DMS 273 (cell line): ENCODE measurements at regions not wholly inside any gene's neighbourhood (a gene's known extent, or its start where the extent isn't known, plus 50 kb on each side); places are given as distances from the start of the nearest gene placed in this dataset.
A peak's percentile ranks its signal among the peaks of the same experiment; 100 is the strongest.

ENCODE experiments used
- DNase-seq: peaks from one replicate; lab custom pipeline; 2025; ENCODE audit not compliant: unreplicated experiment; lab: John Stamatoyannopoulos, UW

DNA sequence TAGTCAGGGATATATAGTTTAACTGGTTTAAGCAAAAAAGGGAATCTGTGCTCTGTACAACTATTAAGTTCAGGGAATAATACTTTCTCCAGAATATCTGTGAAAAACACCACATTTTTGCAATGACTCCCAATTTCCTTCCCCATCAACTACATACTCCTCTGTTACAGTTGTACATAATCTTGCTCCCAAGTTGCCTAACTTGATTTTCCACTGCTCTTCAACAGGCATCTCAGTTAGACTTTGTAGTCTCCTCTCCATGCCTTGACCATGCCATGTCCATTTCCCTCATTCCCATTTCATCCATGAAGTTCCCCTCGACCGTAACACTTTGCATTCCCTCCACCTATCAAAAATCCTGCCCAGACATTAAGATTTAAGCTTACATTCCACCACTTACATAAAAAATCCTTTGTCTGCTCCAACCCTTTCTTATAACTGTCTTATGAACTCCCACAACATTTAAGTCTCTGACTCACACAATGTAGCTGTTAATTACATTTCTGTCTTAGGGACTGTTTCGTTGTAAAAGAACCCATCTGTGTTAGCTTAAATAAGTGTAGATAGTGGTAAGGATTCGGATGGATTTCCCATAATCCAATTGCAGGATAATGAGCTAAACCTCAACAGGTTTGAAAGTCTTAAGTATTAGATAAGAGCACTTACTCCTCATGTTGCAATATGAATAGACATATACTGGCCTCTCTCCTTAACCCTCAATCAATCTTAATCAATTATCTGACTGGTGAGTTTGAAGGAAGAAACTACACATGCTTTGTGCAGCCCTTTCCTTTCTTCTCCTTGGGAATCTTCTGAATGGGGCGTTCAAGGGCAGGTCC lies 156.5 kb downstream of the PAWR start:
- DNase-seq: no peak

DNA sequence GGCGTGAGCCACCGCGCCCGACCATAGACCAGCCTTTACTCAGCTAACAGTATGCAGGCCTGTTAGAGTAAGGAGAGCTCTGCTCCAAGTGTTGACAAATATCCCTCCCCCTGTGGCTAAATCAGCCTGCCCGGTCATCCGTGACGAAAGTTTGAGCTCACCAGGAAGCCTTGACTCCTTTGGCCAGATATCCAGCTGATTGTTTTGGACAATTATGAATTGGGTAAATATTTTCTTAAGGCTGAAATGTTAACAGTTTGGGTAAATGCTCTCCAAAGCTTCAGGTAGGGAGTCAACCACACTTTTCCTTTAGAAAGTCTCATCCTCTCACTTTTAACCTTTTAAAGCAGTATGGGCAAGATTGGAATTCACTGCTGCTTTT lies 157.9 kb downstream of the PAWR start:
- no peak for DNase-seq

DNA sequence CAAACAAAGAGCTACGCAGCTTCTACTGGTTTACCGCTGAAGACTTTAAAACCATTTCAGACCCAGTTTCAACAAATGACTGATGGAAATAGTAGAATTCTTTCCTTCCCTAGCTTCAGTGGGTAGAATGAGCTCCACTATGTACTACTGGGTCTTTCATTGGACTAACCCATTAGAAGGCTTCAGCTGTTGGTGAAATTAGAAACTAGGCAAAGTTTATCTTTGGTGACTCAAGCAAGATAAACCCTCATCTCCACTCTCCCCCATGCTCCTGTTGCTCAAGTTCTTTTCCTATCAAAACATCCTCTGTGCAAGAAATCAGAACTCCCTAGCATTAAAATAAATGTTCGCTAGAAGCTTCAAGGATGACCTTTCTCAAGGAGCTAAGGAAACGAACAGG lies 159.2 kb downstream of the PAWR start:
- DNase-seq: no peak

DNA sequence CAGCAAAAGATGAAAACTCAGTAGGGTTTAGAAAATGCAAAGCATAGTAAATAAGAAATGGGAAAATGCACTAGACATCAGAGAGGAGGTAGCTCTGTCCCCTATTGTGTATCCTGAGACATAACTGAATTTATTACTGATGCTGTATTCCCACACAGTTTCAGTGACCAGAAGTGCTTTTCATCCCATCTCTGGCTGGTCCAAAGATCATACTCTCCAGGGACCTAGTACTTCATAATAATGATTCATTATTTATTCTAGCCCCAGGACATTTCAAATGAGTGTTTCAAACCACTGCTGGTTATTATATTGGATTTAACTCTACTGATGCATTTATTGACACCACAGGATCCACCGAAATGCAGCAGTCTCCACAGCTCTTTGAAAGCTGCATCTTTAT lies 163.3 kb downstream of the PAWR start:
- DNase-seq: no peak

DNA sequence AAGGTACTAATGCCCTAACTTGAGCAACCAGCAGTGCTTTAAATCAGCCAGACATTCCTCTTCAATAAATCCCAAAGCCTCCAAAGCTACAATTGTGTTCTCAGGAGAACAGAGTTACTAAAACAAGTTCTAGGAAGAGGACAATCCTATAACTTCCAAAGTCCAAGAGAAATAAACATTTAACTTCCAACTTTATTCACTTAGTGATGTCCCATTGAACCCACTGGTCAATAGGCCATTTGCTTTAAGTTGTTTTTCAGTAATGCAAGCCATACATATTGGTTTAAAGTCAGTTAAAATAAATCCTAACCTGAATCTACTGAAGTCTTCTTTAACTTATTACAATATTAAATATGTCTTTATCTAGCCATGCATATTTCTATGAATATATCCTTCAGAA lies 165.4 kb downstream of the PAWR start:
- no peak for DNase-seq

DNA sequence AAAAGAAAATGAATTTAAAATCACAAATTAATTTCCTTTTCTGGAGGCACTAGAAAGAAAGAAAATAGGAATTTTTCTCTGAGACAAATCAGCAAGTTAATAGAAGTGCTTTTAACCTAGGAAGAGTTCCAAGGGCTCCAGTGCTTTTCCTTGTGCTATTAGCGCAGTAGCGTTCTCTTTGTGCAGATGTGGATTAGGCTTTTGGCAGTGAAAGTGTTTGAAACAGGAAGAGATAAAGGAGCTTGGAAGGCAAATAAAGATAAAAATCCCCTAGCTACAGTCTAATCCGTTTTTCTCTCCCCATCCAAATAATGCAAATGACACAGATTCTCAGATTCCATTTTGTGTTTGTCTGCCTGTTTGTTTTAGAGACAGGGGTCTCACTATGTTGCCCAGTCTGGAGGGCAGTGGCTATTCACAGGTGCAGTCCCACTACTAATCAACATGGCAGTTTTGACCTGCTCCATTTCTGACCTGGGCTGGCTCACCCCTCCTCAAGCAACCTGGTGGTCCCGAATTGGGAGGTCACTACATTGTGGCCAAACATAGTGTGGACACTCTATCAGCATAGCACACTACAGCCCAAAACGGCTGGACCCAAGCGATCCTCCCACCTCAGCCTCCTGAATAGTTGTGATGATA lies 166.1 kb downstream of the PAWR start:
- DNase-seq: no peak

DNA sequence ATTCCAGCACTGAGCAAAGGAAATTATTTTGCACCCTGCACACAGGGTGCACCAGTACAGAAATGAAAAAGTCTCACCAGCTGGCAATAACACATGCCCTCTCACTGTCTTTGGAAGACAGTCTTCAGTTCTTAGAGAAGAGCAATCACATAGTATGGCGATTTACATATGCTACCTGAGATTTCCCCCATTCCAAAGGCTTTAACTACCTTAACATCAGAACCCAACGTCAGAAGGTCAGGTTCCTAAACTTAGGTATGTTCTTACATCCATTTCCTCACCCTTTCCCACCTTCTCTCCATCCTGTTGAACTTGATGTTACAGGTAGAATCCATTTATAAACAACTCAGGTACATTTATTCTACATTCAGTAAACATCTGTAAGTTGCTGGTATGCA lies 167.8 kb downstream of the PAWR start:
- no peak for DNase-seq

DNA sequence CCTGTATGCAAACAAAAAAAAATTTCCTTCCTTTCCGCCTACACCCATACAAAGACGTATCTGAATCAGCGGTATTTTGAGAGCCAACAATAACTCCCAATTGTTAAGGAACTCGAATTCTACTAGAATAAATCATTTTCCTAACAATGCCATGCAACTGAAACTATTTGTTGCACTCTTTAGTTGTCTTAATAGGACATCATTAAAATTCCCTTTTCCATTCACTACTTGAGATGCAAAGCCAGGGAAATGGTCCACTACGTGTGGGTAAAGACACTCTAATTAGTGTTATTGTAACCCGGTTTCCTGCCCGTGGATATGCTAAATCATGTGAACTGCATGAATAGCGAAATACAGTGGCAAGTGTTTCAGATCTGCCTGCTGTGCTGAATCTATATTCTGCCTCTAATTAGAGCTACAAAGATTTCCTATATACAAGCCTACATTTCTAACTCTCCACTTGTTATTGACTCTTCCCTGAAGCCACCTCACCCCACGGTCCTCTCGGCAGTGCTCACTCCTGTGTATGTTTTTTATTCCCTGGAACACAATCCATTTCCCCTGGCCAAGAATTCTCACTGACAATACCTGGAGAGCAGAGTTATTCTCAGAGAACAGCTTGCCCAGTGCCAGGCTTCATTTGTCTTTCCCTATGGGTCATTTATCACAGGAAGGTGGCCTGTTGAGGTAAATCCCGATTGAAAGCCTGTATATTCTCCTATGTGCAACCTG lies 168.3 kb downstream of the PAWR start:
- no peak for DNase-seq

DNA sequence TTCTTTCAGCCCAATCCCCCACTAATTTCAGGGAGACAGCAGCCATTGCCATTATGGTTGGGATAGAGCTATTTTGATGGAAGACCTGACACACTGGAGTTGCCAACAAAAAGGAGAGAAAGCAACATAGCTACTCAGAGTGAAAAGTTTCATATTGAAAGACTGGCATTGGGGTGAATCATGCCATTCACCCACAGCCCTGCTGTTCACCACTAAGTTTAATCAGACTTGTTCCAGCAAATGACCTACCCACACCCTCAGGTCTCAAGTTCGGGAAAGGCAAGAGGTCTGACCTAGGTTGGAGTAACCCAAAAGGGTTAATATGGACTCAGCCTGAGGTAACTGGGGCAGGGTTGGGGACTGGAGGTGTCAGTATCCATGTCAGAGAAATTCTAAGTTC lies 169.2 kb downstream of the PAWR start:
- no peak for DNase-seq

DNA sequence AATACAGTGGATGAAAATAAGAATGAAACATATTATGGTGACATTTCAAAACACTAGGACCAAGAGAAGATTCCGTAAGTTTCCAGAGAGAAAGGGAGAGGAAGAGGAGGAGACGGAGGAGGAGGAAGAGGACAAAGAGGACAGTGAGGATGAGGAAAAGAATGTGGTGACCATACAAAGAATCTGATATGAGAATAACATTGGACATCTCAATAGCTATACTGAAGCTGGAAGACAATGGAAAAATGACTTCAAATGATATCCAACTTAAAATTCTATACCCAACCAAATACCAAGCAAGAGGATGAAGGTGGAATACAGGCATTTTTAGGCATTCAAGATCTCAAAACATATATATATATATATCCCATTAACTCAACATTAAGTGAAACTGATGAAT lies 173.4 kb downstream of the PAWR start:
- DNase-seq: no peak

DNA sequence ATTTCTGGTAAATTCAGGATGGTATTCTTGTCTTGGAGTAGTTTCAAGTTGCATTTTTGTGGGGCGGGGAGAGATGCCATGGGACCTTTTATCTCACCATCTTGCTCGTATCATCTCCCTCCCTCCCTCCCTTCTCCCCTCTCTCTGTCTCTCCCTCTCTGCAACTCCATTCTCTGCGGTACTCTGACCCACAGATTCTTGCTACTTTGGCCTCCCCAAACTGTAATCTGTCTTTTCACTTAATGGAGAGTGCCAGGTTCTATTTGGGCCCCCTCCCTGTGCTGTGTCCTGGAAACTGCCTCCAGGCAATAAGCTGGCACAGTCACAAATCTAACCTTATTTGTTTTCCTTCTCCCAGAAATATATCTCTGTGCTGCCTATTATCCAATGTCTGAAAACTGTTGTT lies 175.2 kb downstream of the PAWR start:
- no peak for DNase-seq

DNA sequence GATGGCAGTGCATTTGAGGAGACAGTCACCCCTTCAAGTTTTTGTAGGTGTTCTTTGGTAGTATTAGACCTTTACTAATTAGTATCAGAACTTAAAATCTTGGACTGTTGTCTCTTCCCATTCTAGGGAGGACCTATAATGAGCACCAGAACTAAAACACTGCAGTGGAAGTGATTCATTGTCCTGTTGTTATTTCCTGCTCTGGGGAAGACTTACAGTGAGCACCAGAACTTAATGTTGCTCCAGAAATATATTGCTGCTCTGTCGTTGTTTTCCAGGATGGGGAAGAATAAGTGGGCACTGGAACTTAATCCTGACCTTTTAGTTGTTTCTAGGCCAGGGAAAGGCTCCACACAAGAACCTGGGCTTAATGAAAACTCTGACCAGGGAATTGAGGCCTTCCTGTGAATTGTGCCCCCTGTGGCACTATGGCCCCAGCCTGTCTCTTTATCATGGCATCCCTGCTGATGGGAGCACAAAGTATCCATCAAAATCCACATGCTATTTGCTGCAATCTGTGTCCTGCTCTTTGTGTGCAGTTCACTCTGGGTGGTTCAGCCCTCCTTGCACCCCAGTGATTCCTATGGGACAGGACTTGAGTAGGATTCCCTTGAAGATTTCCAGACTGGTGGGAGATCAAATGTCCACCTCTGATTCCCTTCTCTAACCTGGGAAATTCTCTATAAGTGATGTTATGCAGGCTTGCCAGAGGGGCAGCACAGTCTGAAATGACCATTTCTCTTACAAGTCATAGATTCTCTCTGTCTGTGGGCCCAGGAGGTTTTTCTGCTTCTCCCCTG lies 175.8 kb downstream of the PAWR start:
- DNase-seq: no peak

DNA sequence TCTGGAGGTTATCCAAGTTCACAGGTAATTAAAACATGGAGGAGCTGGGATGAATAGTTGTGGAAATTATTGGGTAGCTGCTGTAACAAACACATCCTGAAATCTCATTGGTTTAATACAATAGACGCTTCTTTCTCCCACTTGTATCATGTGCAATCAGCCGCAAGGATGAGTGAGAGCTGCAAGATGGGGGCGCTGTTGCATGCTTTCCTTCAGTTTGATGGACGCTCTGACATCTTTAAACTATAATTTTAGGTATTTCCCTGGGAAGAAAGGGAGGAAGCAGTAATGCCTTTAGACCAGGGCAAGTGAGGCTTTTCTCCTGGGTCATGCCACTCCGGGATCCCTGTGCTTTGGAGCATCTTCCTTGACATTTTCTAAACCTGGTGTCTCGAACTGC lies 178.7 kb downstream of the PAWR start:
- DNase-seq: peak; percentile 2

DNA sequence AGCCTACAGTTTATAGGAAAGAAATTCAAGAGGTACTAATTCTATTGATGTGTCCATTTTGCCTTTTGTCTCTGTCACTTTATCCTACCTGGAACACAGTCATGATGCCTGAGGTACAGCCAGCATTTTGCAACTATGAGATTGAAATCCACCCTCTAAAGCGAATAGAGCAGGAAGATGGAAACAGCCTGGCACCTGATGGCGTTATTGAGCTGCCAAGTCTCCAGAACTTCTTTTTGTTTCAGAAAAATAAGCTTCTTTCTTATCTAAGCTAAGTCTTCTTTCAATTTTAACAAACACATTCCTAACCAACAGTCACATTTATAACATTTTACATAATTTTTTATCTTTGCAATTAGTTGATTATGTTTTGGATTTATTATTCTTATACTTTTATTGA lies 182.1 kb downstream of the PAWR start:
- no peak for DNase-seq
